SK-N-SH (cell line): ENCODE measurements at regions not wholly inside any gene's neighbourhood (a gene's known extent, or its start where the extent isn't known, plus 50 kb on each side); places are given as distances from the start of the nearest gene placed in this dataset.

Experiments
- CTCF ChIP-seq: fragments of 200-600 bp; sonication (generic); IDR thresholded peaks from 2 replicates; pipeline ENCODE4 v1.6.1; 2017; ENCODE audit warnings: antibody characterized with exemption, mild to moderate bottlenecking, moderate library complexity
- ELF1 ChIP-seq: IDR thresholded peaks from 2 replicates; pipeline ENCODE4 v1.4.0; 2012
- GATA2 ChIP-seq: sonication (generic); formaldehyde crosslinking; IDR thresholded peaks from 2 replicates; pipeline ENCODE4 v1.5.0; 2020; ENCODE audit warnings: mild to moderate bottlenecking, missing genetic modification reagents
- RCOR1 ChIP-seq: fragments of 150-350 bp; IDR thresholded peaks from 2 replicates; pipeline ENCODE4 v1.6.1; 2017; ENCODE audit warnings: antibody characterized with exemption, low read length
- REST ChIP-seq: IDR thresholded peaks from 2 replicates; pipeline ENCODE4 v1.6.1; 2012; ENCODE audit warnings: mild to moderate bottlenecking, low read depth, low read length, moderate library complexity
- TEAD4 ChIP-seq: IDR thresholded peaks from 2 replicates; pipeline ENCODE4 v1.4.0; 2012; ENCODE audit warnings: mild to moderate bottlenecking, borderline replicate concordance; ENCODE audit not compliant: insufficient read depth
- USF1 ChIP-seq: IDR thresholded peaks from 2 replicates; pipeline ENCODE4 v1.4.0; 2012; ENCODE audit warnings: low read depth, borderline replicate concordance
- YY1 ChIP-seq: IDR thresholded peaks from 2 replicates; pipeline ENCODE4 v1.4.0; 2012; ENCODE audit warnings: low read depth, mild to moderate bottlenecking

- TF ChIP-seq REST (no peak), RCOR1 (no peak), CTCF (no peak), YY1 (no peak), ELF1 (no peak), USF1 (no peak), GATA2 (no peak), TEAD4 (no peak)
Observed at GRCh38 chr7:13153266-13153665, 465.8 kb downstream of the ARL4A start.
